B cell (primary cell): ENCODE measurements at regions not wholly inside any gene's neighbourhood (a gene's known extent, or its start where the extent isn't known, plus 50 kb on each side); places are given as distances from the start of the nearest gene placed in this dataset.
"Not testable (repeated sequence)": the region's sequence is repeated elsewhere in the genome, so short reads cannot be mapped to it uniquely, and the experiment has no call there.

Experiments used
- CTCF ChIP-seq: fragments of 200-600 bp; IDR thresholded peaks from one replicate; pipeline ENCODE4 v1.8.0; 2022; ENCODE audit warnings: antibody characterized with exemption, mild to moderate bottlenecking
- EZH2 ChIP-seq: IDR thresholded peaks from 2 replicates; pipeline ENCODE4 v1.6.1; 2012; ENCODE audit warnings: borderline replicate concordance, low read depth, mild to moderate bottlenecking, moderate library complexity, low read length; ENCODE audit not compliant: insufficient read depth, poor library complexity, severe bottlenecking

- TF ChIP-seq CTCF, EZH2: not testable (repeated sequence)
Observed at GRCh38 chr6:26863641-26864040, 204.1 kb upstream of the ZNF322 start.
